Keratinocyte (primary cell): ENCODE measurements at regions not wholly inside any gene's neighbourhood (a gene's known extent, or its start where the extent isn't known, plus 50 kb on each side); places are given as distances from the start of the nearest gene placed in this dataset.

ENCODE experiments used
- CTCF ChIP-seq, 3 experiments: IDR thresholded peaks in 1 of 3; conservative IDR thresholded peaks in 1 of 3; optimal IDR thresholded peaks in 1 of 3; 2 replicates in 2 of 3; 3 replicates in 1 of 3; pipeline versions ENCODE3 to v1.5.1; 2011; ENCODE audit warnings: low read length in 3 of 3, mild to moderate bottlenecking in 3 of 3, moderate library complexity in 2 of 3, control low read depth in 1 of 3, inconsistent platforms in 1 of 3; ENCODE audit not compliant: insufficient read depth in 2 of 3; ENCODE audit errors: extremely low read depth in 1 of 3
- EZH2 ChIP-seq: IDR thresholded peaks from one replicate; pipeline ENCODE4 v1.6.1; 2012; ENCODE audit warnings: inconsistent platforms, mild to moderate bottlenecking, low read length, moderate library complexity

- TF ChIP-seq CTCF (optimal IDR thresholded peaks at IDR 0.05 in 1 of 3, IDR thresholded peaks at IDR 0.05 in 1 of 3, conservative IDR thresholded peaks at IDR 0.05 in 1 of 3; ENCODE audit: extremely low read depth in 1 of 3, insufficient read depth in 2 of 3, low read length in 3 of 3) = no peak
- TF ChIP-seq EZH2 = no peak
Observed at GRCh38 chr11:87957961-87958360, 217.3 kb downstream of the RAB38 start.
